KMS-11 (cell line): ENCODE measurements at regions not wholly inside any gene's neighbourhood (a gene's known extent, or its start where the extent isn't known, plus 50 kb on each side); places are given as distances from the start of the nearest gene placed in this dataset.

Source experiments
- H2AFZ ChIP-seq: fragments of 200-600 bp; sonication (generic); 2 replicates; pipeline ENCODE4 v1.6.1; 2016; ENCODE audit warnings: antibody characterized with exemption, mixed run types, low read depth
- H3K27ac ChIP-seq: fragments of 200-600 bp; sonication (generic); 2 replicates; pipeline ENCODE4 v1.6.1; 2016; ENCODE audit warnings: mild to moderate bottlenecking, mixed run types
- H3K27me3 ChIP-seq: fragments of 200-600 bp; sonication (generic); 2 replicates; pipeline ENCODE4 v1.6.1; 2017; ENCODE audit warnings: mild to moderate bottlenecking, low read depth, mixed run types, moderate library complexity; ENCODE audit not compliant: insufficient read depth
- H3K36me3 ChIP-seq: fragments of 200-600 bp; sonication (generic); 2 replicates; pipeline ENCODE4 v1.6.1; 2017; ENCODE audit warnings: mild to moderate bottlenecking, mixed run types; ENCODE audit not compliant: insufficient read depth
- H3K4me1 ChIP-seq: fragments of 200-600 bp; sonication (generic); 2 replicates; pipeline ENCODE4 v1.6.1; 2016; ENCODE audit warnings: mild to moderate bottlenecking, low read depth, mixed run types; ENCODE audit not compliant: poor library complexity, severe bottlenecking
- H3K4me2 ChIP-seq: fragments of 200-600 bp; sonication (generic); 2 replicates; pipeline ENCODE4 v1.7.0; 2016; ENCODE audit warnings: mild to moderate bottlenecking, mixed run types
- H3K4me3 ChIP-seq: fragments of 200-600 bp; sonication (generic); IDR thresholded peaks from 2 replicates; pipeline ENCODE4 v1.6.1; 2017; ENCODE audit warnings: low read depth, low read length, mixed read lengths; ENCODE audit not compliant: insufficient read depth
- H3K79me2 ChIP-seq: fragments of 200-600 bp; sonication (generic); 2 replicates; pipeline ENCODE4 v1.6.1; 2016; ENCODE audit warnings: low read depth, mixed run types; ENCODE audit not compliant: insufficient read depth
- H3K9ac ChIP-seq: fragments of 200-600 bp; sonication (generic); 2 replicates; pipeline ENCODE4 v1.6.1; 2016; ENCODE audit warnings: mild to moderate bottlenecking, mixed run types
- H4K20me1 ChIP-seq: fragments of 200-600 bp; sonication (generic); 2 replicates; pipeline ENCODE4 v1.6.1; 2016; ENCODE audit warnings: mild to moderate bottlenecking, mixed run types; ENCODE audit not compliant: insufficient read depth
- CTCF ChIP-seq: fragments of 200-600 bp; sonication (generic); conservative IDR thresholded peaks from 2 replicates; pipeline ENCODE4 v1.6.1; 2017; ENCODE audit warnings: low read depth, mild to moderate bottlenecking, antibody characterized with exemption, low read length, moderate library complexity, mixed read lengths

GRCh38 chr6:87837876-87838275, 135.8 kb upstream of the AKIRIN2 start:
- H3K4me2 ChIP-seq, result no peak overlapping the region
- no peak overlapping the region for H2AFZ ChIP-seq
- TF ChIP-seq CTCF, result no peak
- H3K79me2 ChIP-seq, result no peaks in the 10 kb centered on the region
- no peak overlapping the region for H3K27ac ChIP-seq
- H3K9ac ChIP-seq, result no peak overlapping the region
- H3K4me3 ChIP-seq, result no peak overlapping the region
- H3K27me3 ChIP-seq, result no peaks in the 10 kb centered on the region
- H4K20me1 ChIP-seq, result no peaks in the 10 kb centered on the region
- no peaks in the 10 kb centered on the region for H3K36me3 ChIP-seq
- peaks cover 13% of the 10 kb centered on the region for H3K4me1 ChIP-seq

DNA sequence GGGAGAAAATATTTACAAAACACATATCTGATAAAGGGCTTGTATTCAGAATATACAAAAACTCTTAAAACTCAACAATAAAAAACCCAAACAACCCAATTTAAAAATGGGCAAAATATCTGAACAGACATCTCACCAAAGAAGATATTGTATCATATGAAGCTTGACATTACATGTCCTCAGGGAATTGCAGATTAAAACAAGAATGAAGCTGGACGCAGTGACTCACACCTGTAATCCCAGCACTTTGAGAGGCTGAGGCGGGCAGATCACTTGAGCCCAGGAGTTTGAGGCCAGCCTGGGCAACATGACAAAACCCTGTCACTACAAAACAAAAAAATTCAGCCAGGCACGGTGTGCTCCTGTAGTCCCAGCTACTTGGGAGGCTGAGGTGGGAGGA, 135.4 kb upstream of the AKIRIN2 start:
- TF ChIP-seq CTCF, result no peak
- H3K27me3 ChIP-seq, result no peaks in the 10 kb centered on the region
- H2AFZ ChIP-seq, result no peak overlapping the region

DNA sequence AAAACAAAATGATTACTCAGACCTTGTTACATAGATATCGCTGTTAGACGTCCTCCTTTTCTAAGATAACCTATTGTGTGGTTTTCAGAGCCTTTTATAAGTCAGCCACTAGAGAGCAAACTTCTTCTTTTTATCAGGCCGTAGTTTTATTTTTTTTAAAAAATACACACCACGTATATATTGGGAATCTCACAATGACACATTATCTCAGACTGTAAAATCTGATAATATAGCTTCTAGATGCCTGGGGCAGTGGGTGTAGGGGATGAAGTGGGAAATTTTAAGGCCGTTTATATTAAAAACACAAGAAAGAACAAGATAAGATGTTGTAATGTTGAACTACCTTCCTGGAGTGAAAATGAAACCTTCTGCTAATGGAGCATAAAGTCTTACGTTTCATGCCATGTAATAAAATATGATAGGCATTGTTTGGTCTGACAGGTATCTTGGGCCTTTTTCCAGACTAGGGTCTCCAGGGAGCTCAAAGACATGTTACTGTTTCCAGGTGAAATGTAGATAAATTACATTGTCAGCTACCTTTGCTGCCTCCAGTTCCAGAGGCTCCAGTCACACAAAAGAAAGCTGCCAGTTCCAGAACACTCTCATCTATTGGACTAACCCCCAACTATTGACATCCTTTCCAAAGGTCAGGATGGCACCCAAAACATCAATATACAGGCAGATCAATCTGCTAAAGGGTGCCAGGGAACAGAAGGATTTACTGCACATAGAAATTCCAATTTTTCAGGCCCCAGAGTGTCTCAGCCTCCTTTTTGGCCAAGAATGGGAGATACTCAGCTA, 130.2 kb upstream of the AKIRIN2 start:
- peak overlapping the region; percentile 55 for H3K27ac ChIP-seq
- H3K79me2 ChIP-seq, result no peaks in the 10 kb centered on the region
- peak overlapping the region; percentile 43; the same call in 1 of the 2 replicates for H3K9ac ChIP-seq
- no peaks in the 10 kb centered on the region for H3K27me3 ChIP-seq
- peaks cover 59% of the 10 kb centered on the region for H3K4me1 ChIP-seq
- TF ChIP-seq CTCF, result peak; percentile 60
- peak overlapping the region; percentile 35; the same call in 1 of the 2 replicates for H2AFZ ChIP-seq
- H3K4me2 ChIP-seq, result peak overlapping the region; percentile 58
- no peak overlapping the region for H3K4me3 ChIP-seq
- H4K20me1 ChIP-seq, result no peaks in the 10 kb centered on the region
- no peaks in the 10 kb centered on the region for H3K36me3 ChIP-seq

More for the DNA sequence above, 135.4 kb upstream of the AKIRIN2 start:
- Histone ChIP-seq H3K4me1 (peaks cover 17% of the 10 kb centered on the region), H3K79me2 (no peaks in the 10 kb centered on the region), H3K36me3 (no peaks in the 10 kb centered on the region), H4K20me1 (no peaks in the 10 kb centered on the region), H3K4me2 (no peak overlapping the region), H3K4me3 (no peak overlapping the region), H3K9ac (no peak overlapping the region), H3K27ac (no peak overlapping the region)

GRCh38 chr6:87830907-87831306, 128.9 kb upstream of the AKIRIN2 start:
- Histone ChIP-seq H3K36me3 (no peaks in the 10 kb centered on the region), H3K4me1 (peaks cover 56% of the 10 kb centered on the region), H4K20me1 (no peaks in the 10 kb centered on the region), H3K79me2 (no peaks in the 10 kb centered on the region), H3K4me2 (no peak overlapping the region), H2AFZ (no peak overlapping the region), H3K27ac (no peak overlapping the region), H3K4me3 (no peak overlapping the region), H3K27me3 (no peaks in the 10 kb centered on the region), H3K9ac (no peak overlapping the region)
- no peak for TF ChIP-seq CTCF
